ENCODE measurements at regions not wholly inside any gene's neighbourhood (a gene's known extent, or its start where the extent isn't known, plus 50 kb on each side); places are given as distances from the start of the nearest gene placed in this dataset.

- peaks cover 0 to 41% (median 17%) of the 10 kb centered on the region in 4 experiments; a peak in 6 of 7 replicates for H3K4me1 ChIP-seq (replicated peaks in 1 of 4; ENCODE audit: control insufficient read depth in 3 of 4, insufficient read depth in 4 of 4, low read length in 3 of 4)
- H4K5ac ChIP-seq (ENCODE audit: insufficient read length, low read depth, low read length): no peak overlapping the region
- H2BK20ac ChIP-seq (ENCODE audit: low read length): no peak overlapping the region
- no peak overlapping the region for H3K14ac ChIP-seq (ENCODE audit: insufficient read length)
- H4K91ac ChIP-seq (replicated peaks; ENCODE audit: insufficient read length, low read length): no peak overlapping the region
- no peak overlapping the region for H2BK120ac ChIP-seq (replicated peaks; ENCODE audit: low read depth, low read length)
- DNase-seq (ENCODE audit: low read depth in 1 of 2, low spot score in 2 of 2) (no peak), FAIRE-seq (no peak)
- no peak overlapping the region for H3K4me2 ChIP-seq (ENCODE audit: insufficient read depth in 1 of 2, low read depth in 2 of 2, low read length in 2 of 2)
- no peak overlapping the region for H3K4me3 ChIP-seq (ENCODE audit: extremely low read depth in 1 of 4, insufficient read depth in 2 of 4, low read depth in 3 of 4, low read length in 4 of 4)
- H3K9ac ChIP-seq (replicated peaks in 1 of 4; ENCODE audit: extremely low read depth in 1 of 4, low read depth in 3 of 4, low read length in 3 of 4): no peak overlapping the region
- no peaks in the 10 kb centered on the region for H3K23me2 ChIP-seq (ENCODE audit: low read depth, low read length)
- H3K79me1 ChIP-seq (ENCODE audit: low read depth, low read length): peaks cover 3% of the 10 kb centered on the region
- POLR2A ChIA-PET (ENCODE audit: partially characterized antibody): no interaction called here
- H3K9me3 ChIP-seq (ENCODE audit: insufficient read depth in 2 of 2, low read depth in 1 of 2, low read length in 1 of 2): no peaks in the 10 kb centered on the region
- no peaks in the 10 kb centered on the region for H3K27me3 ChIP-seq (replicated peaks in 1 of 4; ENCODE audit: control insufficient read depth in 3 of 4, extremely low read depth in 1 of 4, insufficient read depth in 3 of 4, low read length in 3 of 4)
- H2AFZ ChIP-seq (ENCODE audit: low read length): no peak overlapping the region
- WGBS, 2 experiments (ENCODE audit: extremely low coverage in 1 of 2, insufficient coverage in 1 of 2, insufficient read length in 1 of 2, insufficient replicate concordance in 2 of 2, low coverage in 1 of 2, low lambda C conversion rate in 2 of 2, missing lambda C conversion rate in 1 of 2): 88% methylated on average over 14 of the region's 14 CpGs; no CpG with 5 or more reads in 1 of the 2 experiments
- H3K4ac ChIP-seq (replicated peaks; ENCODE audit: insufficient read length, low read depth, low read length): no peak overlapping the region
- H2BK12ac ChIP-seq (ENCODE audit: low read depth, low read length): no peak overlapping the region
- H4K20me1 ChIP-seq (replicated peaks in 1 of 2; ENCODE audit: control insufficient read depth in 1 of 2, insufficient read depth in 2 of 2, low read length in 2 of 2): no peaks in the 10 kb centered on the region
- CTCF ChIA-PET (ENCODE audit: partially characterized antibody): interaction anchor here (0.9 kb wide), 1 partner anchor 12 kb away, joined by 5 read pairs; no protein-coding TSS in a partner anchor
- no peak overlapping the region for H3K56ac ChIP-seq (replicated peaks; ENCODE audit: insufficient read length, low read depth, low read length)
- peaks cover 0 to 6% of the 10 kb centered on the region in 2 experiments; a peak in 1 of 4 replicates for H3K79me2 ChIP-seq (ENCODE audit: control insufficient read depth in 1 of 2, insufficient read depth in 2 of 2, low read length in 2 of 2)
- peak overlapping the region; percentile 41; the same call in 1 of the 2 replicates for H4K8ac ChIP-seq (ENCODE audit: extremely low read depth, insufficient read depth, low read length)
- H3K23ac ChIP-seq (ENCODE audit: insufficient read length): no peak overlapping the region
- no peaks in the 10 kb centered on the region for H3K36me3 ChIP-seq (ENCODE audit: control insufficient read depth in 2 of 4, insufficient read depth in 4 of 4, low read length in 3 of 4)
- H3K27ac ChIP-seq (ENCODE audit: low read depth, low read length): no peak overlapping the region
- peak overlapping the region; percentile 67; the same call in 1 of the 2 replicates for H2BK15ac ChIP-seq (ENCODE audit: low read length)
- 0 out of 2 replicates have a peak overlapping the region, but pooled peaks have one; percentile 18 for H2BK5ac ChIP-seq (ENCODE audit: low read depth, low read length)
- no peak overlapping the region; the same call in 1 of the 2 replicates for H3K18ac ChIP-seq (ENCODE audit: extremely low read depth, low read length)
- H2AK5ac ChIP-seq (ENCODE audit: low read depth, low read length): 0 out of 2 replicates have a peak overlapping the region, but pooled peaks have one; percentile 61
- TF ChIP-seq CBX5 (IDR thresholded peaks at IDR 0.05; ENCODE audit: low read depth, low read length) (no peak), HDAC6 (IDR thresholded peaks at IDR 0.05; ENCODE audit: low read depth, low read length) (no peak), CREB1 (IDR thresholded peaks at IDR 0.05) (no peak), USF2 (IDR thresholded peaks at IDR 0.05; ENCODE audit: low read length) (no peak), RXRA (IDR thresholded peaks at IDR 0.05; ENCODE audit: insufficient read depth, low read depth, low read length) (no peak), GTF2F1 (IDR thresholded peaks at IDR 0.05; ENCODE audit: borderline replicate concordance, low read depth, low read length) (no peak), SP1 (IDR thresholded peaks at IDR 0.05; ENCODE audit: low read depth, low read length) (no peak), ATF3 (IDR thresholded peaks at IDR 0.05; ENCODE audit: insufficient read depth, low read depth, low read length) (no peak), KDM4A (IDR thresholded peaks at IDR 0.05; ENCODE audit: low read depth, low read length, severe bottlenecking) (no peak), RNF2 (IDR thresholded peaks at IDR 0.05; ENCODE audit: borderline replicate concordance, low read depth, low read length, missing control alignments, poor library complexity, severe bottlenecking) (no peak), RFX5 (IDR thresholded peaks at IDR 0.05; ENCODE audit: borderline replicate concordance, low read depth, low read length) (no peak)
Observed at GRCh38 chr17:77318491-77319210, 177.9 kb downstream of the SEC14L1 start.
